GM03348 (cell line): ENCODE measurements at regions not wholly inside any gene's neighbourhood (a gene's known extent, or its start where the extent isn't known, plus 50 kb on each side); places are given as distances from the start of the nearest gene placed in this dataset.
"Not testable (repeated sequence)": the region's sequence is repeated elsewhere in the genome, so short reads cannot be mapped to it uniquely, and the experiment has no call there.

Source experiments
- DNase-seq: peaks from one replicate; pipeline ENCODE4 v3.0.0; 2012; ENCODE audit warnings: low spot score

- no peak for DNase-seq
Observed at GRCh38 chr15:96052572-96053030, 277.9 kb upstream of the NR2F2 start.

- no peak for DNase-seq
Observed at GRCh38 chr15:96053031-96053780, 277.3 kb upstream of the NR2F2 start.

GRCh38 chr15:96053781-96054428 lies 276.6 kb upstream of the NR2F2 start:
- DNase-seq = no peak

GRCh38 chr15:96054621-96055020 lies 275.9 kb upstream of the NR2F2 start:
- DNase-seq = no peak

- no peak for DNase-seq
Observed at GRCh38 chr15:96058103-96058851, 272.2 kb upstream of the NR2F2 start.

GRCh38 chr15:96058852-96059103 lies 271.7 kb upstream of the NR2F2 start:
- not testable (repeated sequence) for DNase-seq

GRCh38 chr15:96060591-96060990 lies 269.9 kb upstream of the NR2F2 start:
- DNase-seq = not testable (repeated sequence)

- no peak for DNase-seq
Observed at GRCh38 chr15:96064351-96064756, 266.1 kb upstream of the NR2F2 start.

GRCh38 chr15:96066126-96066525 lies 264.4 kb upstream of the NR2F2 start:
- no peak for DNase-seq

GRCh38 chr15:96066852-96067495 lies 263.5 kb upstream of the NR2F2 start:
- no peak for DNase-seq

- no peak for DNase-seq
Observed at GRCh38 chr15:96067677-96068076, 262.8 kb upstream of the NR2F2 start.

- DNase-seq = no peak
Observed at GRCh38 chr15:96068897-96069296, 261.6 kb upstream of the NR2F2 start.

- peak; percentile 29 for DNase-seq
Observed at GRCh38 chr15:96070636-96071035, 259.9 kb upstream of the NR2F2 start.

- DNase-seq = no peak
Observed at GRCh38 chr15:96072821-96073220, 257.7 kb upstream of the NR2F2 start.

GRCh38 chr15:96073908-96074307 lies 256.6 kb upstream of the NR2F2 start:
- no peak for DNase-seq

GRCh38 chr15:96075895-96076294 lies 254.6 kb upstream of the NR2F2 start:
- DNase-seq = no peak

- no peak for DNase-seq
Observed at GRCh38 chr15:96076350-96076749, 254.2 kb upstream of the NR2F2 start.

- DNase-seq = no peak
Observed at GRCh38 chr15:96079041-96079440, 251.5 kb upstream of the NR2F2 start.

- DNase-seq = no peak
Observed at GRCh38 chr15:96079882-96080281, 250.6 kb upstream of the NR2F2 start.

- DNase-seq = no peak
Observed at GRCh38 chr15:96086164-96086563, 244.3 kb upstream of the NR2F2 start.

- DNase-seq = no peak
Observed at GRCh38 chr15:96087180-96087884, 243.2 kb upstream of the NR2F2 start.

GRCh38 chr15:96088650-96089049 lies 241.8 kb upstream of the NR2F2 start:
- no peak for DNase-seq
